HG03066 (cell line): ENCODE measurements at regions not wholly inside any gene's neighbourhood (a gene's known extent, or its start where the extent isn't known, plus 50 kb on each side); places are given as distances from the start of the nearest gene placed in this dataset.

Experiments used
- ATAC-seq: cut with Tn5 transposase; IDR thresholded peaks from one replicate; pipeline ENCODE4 v1.9.1; 2021; ENCODE audit warnings: low read depth; ENCODE audit not compliant: unreplicated experiment

- ATAC-seq: no peak
Observed at GRCh38 chr6:10060004-10060403, 354.9 kb downstream of the TFAP2A start.

GRCh38 chr6:10054672-10055071 is 360.2 kb downstream of the TFAP2A start:
- ATAC-seq: no peak

DNA sequence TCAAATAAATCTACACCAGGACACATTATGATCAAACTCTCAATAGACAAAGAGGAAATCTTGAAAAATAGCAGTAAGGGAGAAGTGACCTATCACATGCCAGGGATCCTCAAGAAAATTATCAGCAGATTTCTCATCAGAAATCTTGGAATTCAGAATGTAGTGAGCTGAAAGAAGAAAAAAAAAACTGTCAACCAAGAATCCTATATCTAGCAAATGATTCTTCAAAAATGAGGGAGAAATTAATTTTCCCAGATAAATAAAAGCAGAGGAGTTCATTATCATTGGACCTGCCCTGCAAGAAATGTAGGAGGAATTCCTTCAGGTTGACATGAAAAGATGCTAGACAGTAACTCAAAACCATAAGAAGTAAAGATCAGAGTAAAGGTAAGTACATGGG is 363.6 kb downstream of the TFAP2A start:
- ATAC-seq: no peak

DNA sequence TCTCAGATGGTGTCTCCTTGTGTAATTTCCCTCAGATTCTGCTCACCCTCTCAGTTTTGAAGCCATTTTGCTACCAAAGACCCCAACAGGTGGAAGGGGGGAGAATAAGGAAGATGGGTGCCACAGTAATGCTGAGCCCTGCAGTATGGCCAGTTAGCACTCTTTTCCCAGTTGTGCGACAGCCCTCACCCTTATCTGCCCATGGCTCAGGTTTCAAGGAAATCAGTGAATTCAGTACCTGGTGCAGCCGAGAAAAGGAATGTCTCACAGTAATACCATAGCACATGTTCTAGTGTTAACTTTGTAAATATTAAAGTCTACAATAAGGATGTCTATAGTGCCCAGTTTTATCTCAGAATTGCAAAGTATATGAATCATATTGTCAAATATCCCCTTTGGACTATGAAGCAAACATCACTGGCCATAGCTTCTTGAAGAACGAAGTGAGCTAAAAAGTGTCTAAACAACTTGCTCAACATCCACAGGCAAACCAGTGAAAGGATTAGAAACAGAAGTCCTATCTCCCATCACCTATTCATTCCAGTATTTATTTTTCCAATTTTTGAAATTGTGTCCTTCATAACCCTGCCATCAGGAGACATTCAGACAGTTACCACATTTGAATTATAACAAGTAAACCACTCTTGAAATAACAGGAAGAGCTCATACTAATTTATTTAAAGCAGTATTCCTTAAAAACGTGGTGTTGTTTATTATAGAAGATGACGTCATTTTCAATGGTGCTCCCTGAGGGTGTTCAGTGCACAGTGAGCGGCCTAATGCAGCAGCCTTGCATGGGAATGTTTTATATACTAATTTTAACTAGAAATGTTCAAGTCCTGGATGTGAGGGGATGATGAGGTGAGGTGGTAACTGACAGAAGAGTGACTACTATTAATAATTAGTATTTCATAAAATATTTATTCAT is 366.2 kb downstream of the TFAP2A start:
- ATAC-seq: no peak

GRCh38 chr6:10042280-10042679 is 372.6 kb downstream of the TFAP2A start:
- ATAC-seq: no peak

- no peak for ATAC-seq
Observed at GRCh38 chr6:10033223-10033829, 381.5 kb downstream of the TFAP2A start.

- no peak for ATAC-seq
Observed at GRCh38 chr6:10031617-10032016, 383.3 kb downstream of the TFAP2A start.

DNA sequence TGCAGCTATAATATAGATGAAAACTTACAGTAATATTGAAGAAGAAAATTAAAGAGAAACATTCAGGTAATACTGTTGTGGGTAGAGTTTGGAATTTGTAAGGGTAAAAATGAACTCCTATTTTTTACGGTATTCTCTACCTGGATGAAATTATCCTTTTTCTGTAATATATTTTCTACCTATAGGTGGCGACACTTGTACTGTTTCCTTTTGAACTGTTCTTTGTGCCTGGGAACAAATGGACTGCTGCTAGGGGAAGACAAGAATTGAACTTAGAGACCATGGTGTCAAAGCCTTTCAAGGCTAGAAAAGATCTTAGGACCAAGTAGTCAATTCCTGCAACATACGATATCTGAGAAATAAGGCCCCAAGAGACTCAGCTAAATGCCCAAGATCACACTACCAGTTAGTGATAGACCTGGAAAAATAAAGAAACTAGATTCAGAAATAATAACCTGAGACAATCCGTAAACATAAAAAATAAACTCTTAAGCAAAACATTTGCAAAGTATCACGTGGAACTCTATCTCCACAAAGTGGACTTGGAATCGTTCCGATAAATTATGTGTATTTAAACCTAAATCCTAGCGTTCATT is 383.8 kb downstream of the TFAP2A start:
- peak; percentile 70 for ATAC-seq

- ATAC-seq: no peak
Observed at GRCh38 chr6:10028222-10028621, 386.7 kb downstream of the TFAP2A start.

DNA sequence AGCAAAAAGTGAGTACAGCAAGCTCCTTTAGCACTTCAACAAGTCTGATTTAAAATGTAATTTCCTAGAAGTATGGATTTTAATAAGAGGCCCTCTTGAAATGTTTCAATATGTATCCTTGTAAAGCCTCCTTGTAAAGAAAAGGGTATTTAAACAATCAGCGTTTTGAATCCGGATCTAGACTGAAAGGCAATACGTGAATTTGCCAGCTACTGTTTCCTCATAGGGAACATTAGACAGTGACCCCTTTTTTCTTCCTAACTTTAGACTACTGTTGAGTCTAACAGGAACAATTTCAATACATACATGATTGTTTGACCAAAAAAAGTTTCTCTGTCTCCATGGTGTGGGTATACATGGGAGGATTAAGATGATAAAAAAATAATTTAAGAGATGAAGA is 395.0 kb downstream of the TFAP2A start:
- ATAC-seq: no peak

DNA sequence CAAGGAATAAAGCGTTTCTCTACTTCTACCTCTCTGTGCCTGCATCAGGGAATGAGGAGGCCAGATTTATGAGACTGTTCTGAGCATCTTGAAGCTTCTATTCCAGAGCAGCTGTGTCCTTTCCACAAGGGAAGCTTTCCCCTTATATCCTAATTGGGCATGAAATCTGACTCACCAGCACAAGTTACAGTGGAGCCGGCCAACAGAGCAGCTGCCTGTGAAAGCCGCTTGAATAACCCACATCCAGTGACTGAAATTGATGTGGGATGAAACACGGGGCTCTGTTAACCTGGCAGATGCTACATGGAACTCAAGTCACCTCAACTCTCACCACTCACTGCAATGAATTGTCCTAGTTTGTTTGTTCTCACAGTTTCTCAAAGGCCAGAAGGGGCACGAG is 400.3 kb downstream of the TFAP2A start:
- no peak for ATAC-seq

DNA sequence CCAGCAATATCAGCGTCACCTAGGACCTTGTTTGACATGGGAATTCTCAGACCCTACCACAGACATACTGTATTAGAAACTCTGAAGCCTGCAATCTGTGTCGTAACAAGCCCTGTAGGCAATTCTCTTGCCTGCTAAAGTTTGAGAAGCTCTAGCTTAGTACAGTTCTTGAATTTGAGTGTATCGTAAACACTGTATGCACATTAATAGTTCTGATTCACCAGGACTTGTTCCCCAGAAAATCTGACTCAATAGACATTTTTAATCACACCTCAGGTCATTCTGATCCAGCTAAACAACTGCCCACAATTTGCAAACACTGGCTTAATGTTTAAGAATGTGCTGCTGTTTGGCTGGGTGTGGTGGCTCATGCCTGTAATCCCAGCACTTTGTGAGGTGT is 414.3 kb downstream of the TFAP2A start:
- no peak for ATAC-seq

- no peak for ATAC-seq
Observed at GRCh38 chr6:9999796-10000195, 415.1 kb downstream of the TFAP2A start.

DNA sequence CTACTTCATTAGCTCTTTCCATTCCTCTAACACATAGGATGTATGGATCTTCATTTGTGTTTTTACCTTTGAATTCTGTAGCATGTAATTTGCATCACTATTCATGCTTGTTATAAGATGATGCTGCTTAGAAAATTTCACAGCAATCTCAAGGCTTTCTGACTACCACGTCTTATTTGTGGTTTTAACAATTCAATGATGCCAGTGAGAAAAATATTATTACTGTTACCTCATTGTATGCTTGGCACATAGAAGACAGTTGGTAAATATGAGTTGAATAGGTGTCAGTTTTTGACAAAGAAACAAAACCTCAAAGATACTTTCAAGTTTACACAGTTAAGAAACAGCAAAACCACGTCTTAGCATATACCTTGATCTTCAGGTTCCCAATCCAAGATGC is 428.6 kb downstream of the TFAP2A start:
- no peak for ATAC-seq

DNA sequence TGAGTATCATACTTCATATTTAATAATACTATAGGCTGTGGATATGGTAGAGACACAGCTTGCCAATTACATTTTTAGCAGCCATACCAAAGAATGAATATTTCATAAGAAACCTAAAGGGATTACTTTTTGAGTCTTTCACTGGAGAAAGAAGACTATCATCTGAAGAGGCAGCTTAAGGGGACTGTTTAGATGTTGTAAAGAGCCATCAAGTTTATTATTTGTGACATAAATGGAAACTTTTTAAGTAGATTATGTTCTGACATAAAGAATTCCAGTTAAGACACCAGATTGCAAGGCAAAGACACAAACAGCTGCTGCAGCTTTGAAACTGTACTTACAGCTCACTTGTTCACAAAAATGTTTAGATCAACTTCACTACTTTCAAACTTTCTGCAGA is 429.4 kb downstream of the TFAP2A start:
- ATAC-seq: no peak

GRCh38 chr6:9984607-9985006 is 430.3 kb downstream of the TFAP2A start:
- no peak for ATAC-seq

- no peak for ATAC-seq
Observed at GRCh38 chr6:9983168-9983567, 431.7 kb downstream of the TFAP2A start.

DNA sequence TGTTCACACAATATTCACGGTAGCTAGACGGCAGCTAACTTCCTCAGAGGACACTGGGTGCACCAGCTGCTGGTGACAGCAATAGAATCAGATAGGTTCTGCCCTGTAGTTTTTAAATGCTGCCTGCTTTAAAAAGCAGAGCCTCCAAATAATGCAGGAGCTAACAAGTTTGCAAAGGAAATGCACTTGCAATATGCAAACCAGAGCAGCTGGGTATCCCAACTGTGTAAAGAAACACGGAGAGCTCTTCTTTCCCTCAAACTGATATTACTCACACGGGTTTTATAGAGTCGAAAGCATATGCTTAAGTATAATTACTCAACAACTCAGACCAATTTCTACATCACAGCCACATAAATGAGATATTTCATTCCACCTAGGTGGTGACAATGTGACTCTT is 432.7 kb downstream of the TFAP2A start:
- no peak for ATAC-seq

- ATAC-seq: no peak
Observed at GRCh38 chr6:9979996-9980395, 434.9 kb downstream of the TFAP2A start.

GRCh38 chr6:9978480-9978879 is 436.4 kb downstream of the TFAP2A start:
- ATAC-seq: no peak

GRCh38 chr6:9977411-9977810 is 437.5 kb downstream of the TFAP2A start:
- ATAC-seq: no peak

- ATAC-seq: no peak
Observed at GRCh38 chr6:9961646-9962045, 453.2 kb downstream of the TFAP2A start.
